CD14-positive monocyte (primary cell): ENCODE measurements at regions not wholly inside any gene's neighbourhood (a gene's known extent, or its start where the extent isn't known, plus 50 kb on each side); places are given as distances from the start of the nearest gene placed in this dataset.

Experiments
- DNase-seq, 3 donors: peaks; one replicate each; pipeline ENCODE4 v3.0.0-alpha.2; 2011 to 2022
- H2AFZ ChIP-seq: 2 replicates; pipeline ENCODE4 v1.6.0; 2012; ENCODE audit warnings: mild to moderate bottlenecking, low read depth, low read length, inconsistent platforms; ENCODE audit not compliant: insufficient read depth, poor library complexity, severe bottlenecking
- H3K27ac ChIP-seq, 2 donors: 1 replicate in 1 of 2; 2 replicates in 1 of 2; pipeline ENCODE4 v1.5.1; 2012 to 2013; ENCODE audit warnings: low read length in 2 of 2, control low read depth in 1 of 2, inconsistent platforms in 1 of 2, low read depth in 1 of 2, mild to moderate bottlenecking in 1 of 2
- H3K27me3 ChIP-seq, 2 donors: one replicate each; pipeline versions ENCODE4 v1.6.0 to v1.6.1; 2011 to 2013; ENCODE audit warnings: low read length in 2 of 2; ENCODE audit not compliant: control insufficient read depth in 2 of 2, insufficient read depth in 2 of 2
- H3K36me3 ChIP-seq, 2 donors: replicated peaks in 1 of 2; 1 replicate in 1 of 2; 2 replicates in 1 of 2; pipeline versions ENCODE4 v1.5.1 to v1.6.1; 2012 to 2013; ENCODE audit warnings: low read length in 2 of 2, control low read depth in 1 of 2, inconsistent platforms in 1 of 2, mild to moderate bottlenecking in 1 of 2; ENCODE audit not compliant: insufficient read depth in 2 of 2, control insufficient read depth in 1 of 2
- H3K4me1 ChIP-seq, 2 donors: 1 replicate in 1 of 2; 2 replicates in 1 of 2; pipeline versions ENCODE4 v1.5.1 to v1.6.1; 2012 to 2013; ENCODE audit warnings: low read length in 2 of 2, control low read depth in 1 of 2, inconsistent platforms in 1 of 2, mild to moderate bottlenecking in 1 of 2, moderate library complexity in 1 of 2; ENCODE audit not compliant: insufficient read depth in 2 of 2, control insufficient read depth in 1 of 2
- H3K4me2 ChIP-seq: replicated peaks from 2 replicates; pipeline ENCODE3; 2012; ENCODE audit warnings: low read length, moderate library complexity, mild to moderate bottlenecking; ENCODE audit not compliant: poor library complexity, severe bottlenecking; ENCODE audit errors: extremely low read depth
- H3K4me3 ChIP-seq, 3 experiments: fragments of 200-600 bp in 1 of 3; sonication (generic) in 1 of 3; replicated peaks in 1 of 3; 1 replicate in 2 of 3; 2 replicates in 1 of 3; pipeline ENCODE4 v1.5.1; 2011 to 2013; ENCODE audit warnings: low read length in 3 of 3, mild to moderate bottlenecking in 3 of 3, control low read depth in 2 of 3, low read depth in 2 of 3, inconsistent platforms in 1 of 3, moderate library complexity in 1 of 3
- H3K79me2 ChIP-seq: 2 replicates; pipeline ENCODE4 v1.6.0; 2012; ENCODE audit warnings: mild to moderate bottlenecking, control low read depth, inconsistent platforms, low read length, moderate library complexity; ENCODE audit not compliant: insufficient read depth
- H3K9ac ChIP-seq: 2 replicates; pipeline ENCODE4 v1.6.0; 2017; ENCODE audit warnings: low read length, mild to moderate bottlenecking; ENCODE audit not compliant: insufficient read depth, poor library complexity, severe bottlenecking
- H3K9me3 ChIP-seq, 2 donors: replicated peaks in 1 of 2; 1 replicate in 1 of 2; 2 replicates in 1 of 2; pipeline versions ENCODE4 v1.5.1 to v1.6.1; 2012 to 2013; ENCODE audit warnings: low read length in 2 of 2, control low read depth in 1 of 2; ENCODE audit not compliant: control insufficient read depth in 1 of 2, insufficient read depth in 1 of 2
- H4K20me1 ChIP-seq: 2 replicates; pipeline ENCODE4 v1.6.0; 2012; ENCODE audit warnings: mild to moderate bottlenecking, low read length, control low read depth, moderate library complexity; ENCODE audit not compliant: insufficient read depth
- H3K27ac Mint-ChIP-seq, 7 donors: one replicate each; pipeline ENCODE4 v1.8.0; 2020; ENCODE audit warnings: mild to moderate bottlenecking in 7 of 7, mixed read lengths in 7 of 7, moderate library complexity in 6 of 7, inconsistent platforms in 2 of 7
- H3K27me3 Mint-ChIP-seq, 3 donors: one replicate each; pipeline ENCODE4 v1.8.0; 2021 to 2022; ENCODE audit warnings: low read depth in 3 of 3, mild to moderate bottlenecking in 3 of 3, mixed read lengths in 3 of 3, moderate library complexity in 3 of 3, inconsistent platforms in 1 of 3
- H3K36me3 Mint-ChIP-seq, 2 donors: one replicate each; pipeline ENCODE4 v1.8.0; 2020; ENCODE audit warnings: mixed read lengths in 2 of 2, inconsistent platforms in 1 of 2, mild to moderate bottlenecking in 1 of 2
- H3K4me1 Mint-ChIP-seq: one replicate; pipeline ENCODE4 v1.8.0; 2020; ENCODE audit warnings: mild to moderate bottlenecking, mixed read lengths
- H3K4me3 Mint-ChIP-seq, 2 donors: one replicate each; pipeline ENCODE4 v1.8.0; 2020; ENCODE audit warnings: mild to moderate bottlenecking in 2 of 2, mixed read lengths in 2 of 2, moderate library complexity in 1 of 2
- H3K9me3 Mint-ChIP-seq, 7 donors: one replicate each; pipeline ENCODE4 v1.8.0; 2020 to 2022; ENCODE audit warnings: mixed read lengths in 7 of 7, mild to moderate bottlenecking in 6 of 7, moderate library complexity in 6 of 7, inconsistent platforms in 2 of 7
- WGBS: methylation state at CpG from one replicate; pipeline ENCODE4 v1.1.5; 2013; ENCODE audit warnings: missing lambda C conversion rate; ENCODE audit not compliant: insufficient coverage; 5-methylcytosine and 5-hydroxymethylcytosine counted together
- intact Hi-C, 2 donors: fragments of 100-400 bp; cut with micrococcal nuclease; formaldehyde crosslinking; loops; one replicate each; pipeline versions ENCODE4 v1.15.0 to v1.15.1; 2023
- TF ChIP-seq, protein P1 (sequence below): fragments of 200-600 bp; IDR thresholded peaks from one replicate; pipeline ENCODE4 v1.8.0; 2022; ENCODE audit warnings: antibody characterized with exemption, mild to moderate bottlenecking

- Histone ChIP-seq H3K9ac (no peak overlapping the region), H3K79me2 (no peaks in the 10 kb centered on the region), H3K27me3 (no peaks in the 10 kb centered on the region), H3K4me3 (no peak overlapping the region), H3K9me3 (no peaks in the 10 kb centered on the region), H2AFZ (no peak overlapping the region), H3K4me1 (no peaks in the 10 kb centered on the region), H3K27ac (no peak overlapping the region), H3K36me3 (no peaks in the 10 kb centered on the region), H3K4me2 (no peak overlapping the region), H4K20me1 (no peaks in the 10 kb centered on the region)
- Mint-ChIP-seq H3K27ac (no peak overlapping the region), H3K4me3 (no peak overlapping the region), H3K36me3 (no peaks in the 10 kb centered on the region), H3K9me3 (peaks cover 0 to 2% (median 0%) of the 10 kb centered on the region in 7 donors), H3K4me1 (peaks cover 6% of the 10 kb centered on the region), H3K27me3 (peaks cover 0 to 2% (median 2%) of the 10 kb centered on the region in 3 donors)
- DNase-seq, result no peak
- no CpG with 5 or more reads among the region's 4 CpGs for WGBS
- intact Hi-C loops, result no loop called here
- TF ChIP-seq, protein P1, sequence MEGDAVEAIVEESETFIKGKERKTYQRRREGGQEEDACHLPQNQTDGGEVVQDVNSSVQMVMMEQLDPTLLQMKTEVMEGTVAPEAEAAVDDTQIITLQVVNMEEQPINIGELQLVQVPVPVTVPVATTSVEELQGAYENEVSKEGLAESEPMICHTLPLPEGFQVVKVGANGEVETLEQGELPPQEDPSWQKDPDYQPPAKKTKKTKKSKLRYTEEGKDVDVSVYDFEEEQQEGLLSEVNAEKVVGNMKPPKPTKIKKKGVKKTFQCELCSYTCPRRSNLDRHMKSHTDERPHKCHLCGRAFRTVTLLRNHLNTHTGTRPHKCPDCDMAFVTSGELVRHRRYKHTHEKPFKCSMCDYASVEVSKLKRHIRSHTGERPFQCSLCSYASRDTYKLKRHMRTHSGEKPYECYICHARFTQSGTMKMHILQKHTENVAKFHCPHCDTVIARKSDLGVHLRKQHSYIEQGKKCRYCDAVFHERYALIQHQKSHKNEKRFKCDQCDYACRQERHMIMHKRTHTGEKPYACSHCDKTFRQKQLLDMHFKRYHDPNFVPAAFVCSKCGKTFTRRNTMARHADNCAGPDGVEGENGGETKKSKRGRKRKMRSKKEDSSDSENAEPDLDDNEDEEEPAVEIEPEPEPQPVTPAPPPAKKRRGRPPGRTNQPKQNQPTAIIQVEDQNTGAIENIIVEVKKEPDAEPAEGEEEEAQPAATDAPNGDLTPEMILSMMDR, result no peak
Observed at GRCh38 chr9:36521148-36521547, 51.5 kb upstream of the MELK start.

DNA sequence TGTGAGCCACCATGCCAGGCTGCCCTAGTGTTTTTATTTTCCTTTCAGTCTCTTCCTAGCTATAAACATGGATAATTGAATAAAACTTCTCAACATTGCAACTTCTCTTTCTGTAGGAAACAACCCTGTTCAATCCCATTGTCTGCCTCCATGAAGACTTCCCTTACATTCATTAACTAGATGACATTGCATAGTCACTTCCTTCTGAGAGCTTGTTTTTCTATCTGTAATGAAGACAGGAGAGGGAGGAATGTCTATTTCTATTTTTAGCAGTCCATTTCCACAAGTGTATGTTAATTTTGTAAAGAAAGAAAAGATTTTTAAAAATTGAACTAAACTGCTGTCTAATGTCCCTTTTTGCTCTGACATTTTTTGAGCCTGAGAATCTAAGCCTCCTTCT lies 55.6 kb upstream of the MELK start:
- H3K4me3 Mint-ChIP-seq, result no peak overlapping the region
- DNase-seq, result no peak
- H3K27ac Mint-ChIP-seq, result peak overlapping the region in 1 of 7 donors; percentile 30
- Histone ChIP-seq H3K4me2 (no peak overlapping the region), H3K27me3 (no peaks in the 10 kb centered on the region), H3K9me3 (no peaks in the 10 kb centered on the region), H3K4me1 (no peaks in the 10 kb centered on the region), H4K20me1 (no peaks in the 10 kb centered on the region), H3K9ac (no peak overlapping the region), H3K4me3 (no peak overlapping the region), H3K36me3 (no peaks in the 10 kb centered on the region), H2AFZ (no peak overlapping the region), H3K79me2 (no peaks in the 10 kb centered on the region), H3K27ac (no peak overlapping the region)
- H3K4me1 Mint-ChIP-seq, result peaks cover 6% of the 10 kb centered on the region
- H3K27me3 Mint-ChIP-seq, result peaks cover 0 to 2% (median 1%) of the 10 kb centered on the region in 3 donors
- H3K9me3 Mint-ChIP-seq, result peaks cover 0 to 2% (median 0%) of the 10 kb centered on the region in 7 donors
- TF ChIP-seq, protein P1, result no peak
- no peaks in the 10 kb centered on the region for H3K36me3 Mint-ChIP-seq
- intact Hi-C loops, result no loop called here
